SU-DHL-6 (cell line): ENCODE measurements at regions not wholly inside any gene's neighbourhood (a gene's known extent, or its start where the extent isn't known, plus 50 kb on each side); places are given as distances from the start of the nearest gene placed in this dataset.

Experiments
- EZH2phosphoT487 ChIP-seq: fragments of 200-600 bp; sonication (generic), shearing (Covaris generic); conservative IDR thresholded peaks from 2 replicates; pipeline ENCODE4 v1.6.1; 2018; ENCODE audit warnings: mild to moderate bottlenecking, antibody characterized with exemption, low read length, moderate library complexity, mixed read lengths
- TF ChIP-seq, protein P1 (sequence below): fragments of 200-600 bp; sonication (generic); IDR thresholded peaks from one replicate; pipeline ENCODE4 v1.5.1; 2017; ENCODE audit warnings: antibody characterized with exemption, mild to moderate bottlenecking, low read length, moderate library complexity; ENCODE audit not compliant: insufficient read depth, poor library complexity, severe bottlenecking

DNA sequence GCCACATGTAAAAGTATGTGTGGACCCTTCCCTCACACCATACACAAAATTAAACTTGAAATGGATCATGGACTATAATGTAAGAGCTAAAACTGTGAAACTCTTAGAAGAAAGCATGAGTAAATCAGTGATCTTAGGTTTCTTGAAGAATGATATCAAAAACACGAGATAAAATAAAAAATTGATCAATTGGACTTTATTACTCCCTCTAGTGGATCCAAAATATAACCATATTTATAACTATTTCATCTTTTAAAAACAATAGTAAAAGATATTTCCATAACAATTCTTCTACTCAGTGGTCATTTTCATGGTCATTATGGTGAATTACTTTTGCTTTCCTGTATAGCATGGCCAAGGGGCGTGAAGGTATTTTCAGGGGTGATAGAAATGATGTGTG lies 174.6 kb upstream of the LSM14A start:
- TF ChIP-seq, protein P1, sequence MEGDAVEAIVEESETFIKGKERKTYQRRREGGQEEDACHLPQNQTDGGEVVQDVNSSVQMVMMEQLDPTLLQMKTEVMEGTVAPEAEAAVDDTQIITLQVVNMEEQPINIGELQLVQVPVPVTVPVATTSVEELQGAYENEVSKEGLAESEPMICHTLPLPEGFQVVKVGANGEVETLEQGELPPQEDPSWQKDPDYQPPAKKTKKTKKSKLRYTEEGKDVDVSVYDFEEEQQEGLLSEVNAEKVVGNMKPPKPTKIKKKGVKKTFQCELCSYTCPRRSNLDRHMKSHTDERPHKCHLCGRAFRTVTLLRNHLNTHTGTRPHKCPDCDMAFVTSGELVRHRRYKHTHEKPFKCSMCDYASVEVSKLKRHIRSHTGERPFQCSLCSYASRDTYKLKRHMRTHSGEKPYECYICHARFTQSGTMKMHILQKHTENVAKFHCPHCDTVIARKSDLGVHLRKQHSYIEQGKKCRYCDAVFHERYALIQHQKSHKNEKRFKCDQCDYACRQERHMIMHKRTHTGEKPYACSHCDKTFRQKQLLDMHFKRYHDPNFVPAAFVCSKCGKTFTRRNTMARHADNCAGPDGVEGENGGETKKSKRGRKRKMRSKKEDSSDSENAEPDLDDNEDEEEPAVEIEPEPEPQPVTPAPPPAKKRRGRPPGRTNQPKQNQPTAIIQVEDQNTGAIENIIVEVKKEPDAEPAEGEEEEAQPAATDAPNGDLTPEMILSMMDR, result peak; percentile 12
- no peak for TF ChIP-seq EZH2phosphoT487
